GM21390 (cell line): ENCODE measurements at regions not wholly inside any gene's neighbourhood (a gene's known extent, or its start where the extent isn't known, plus 50 kb on each side); places are given as distances from the start of the nearest gene placed in this dataset.

Experiments
- ATAC-seq: cut with Tn5 transposase; IDR thresholded peaks from one replicate; pipeline ENCODE4 v1.9.1; 2021; ENCODE audit not compliant: unreplicated experiment

DNA sequence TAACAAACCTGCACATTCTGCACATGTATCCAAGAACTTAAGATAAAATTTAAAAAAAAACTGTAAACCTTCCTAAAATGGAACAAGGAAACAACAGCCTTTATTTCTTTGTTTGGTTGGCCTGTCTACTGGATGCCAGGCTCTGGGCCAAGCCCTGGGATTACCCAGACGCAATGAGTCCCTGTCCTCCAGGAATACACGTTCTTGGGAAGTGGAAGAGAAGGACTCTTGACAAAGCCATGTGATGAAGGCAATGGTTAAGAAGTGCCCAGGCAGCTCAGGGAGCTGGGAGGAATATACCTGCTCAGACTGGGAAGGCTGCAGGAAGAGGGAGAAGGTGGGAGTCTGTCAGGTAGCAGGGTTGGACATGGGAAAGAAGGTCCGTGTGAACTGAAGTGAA, 115.4 kb downstream of the AXIN2 start:
- ATAC-seq: no peak

DNA sequence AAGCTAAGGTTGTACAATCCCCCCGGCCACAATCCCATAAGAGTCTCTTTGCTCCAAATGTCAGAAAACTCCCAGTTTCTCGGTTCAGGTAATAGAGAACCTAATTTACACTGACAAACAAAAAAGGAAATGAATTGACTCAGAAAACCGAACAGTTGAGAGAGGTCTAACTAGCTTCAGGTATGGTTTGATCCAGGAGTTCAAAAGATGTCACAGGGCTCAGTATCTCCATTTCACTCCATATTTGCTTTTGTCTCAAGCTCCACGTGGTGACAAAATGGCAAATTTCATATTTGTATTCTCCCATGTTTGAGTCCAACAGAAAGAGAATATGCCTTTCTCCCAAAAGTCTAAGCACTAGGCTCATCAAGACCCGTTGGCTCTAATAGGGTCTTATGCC, 117.4 kb downstream of the AXIN2 start:
- ATAC-seq: no peak

DNA sequence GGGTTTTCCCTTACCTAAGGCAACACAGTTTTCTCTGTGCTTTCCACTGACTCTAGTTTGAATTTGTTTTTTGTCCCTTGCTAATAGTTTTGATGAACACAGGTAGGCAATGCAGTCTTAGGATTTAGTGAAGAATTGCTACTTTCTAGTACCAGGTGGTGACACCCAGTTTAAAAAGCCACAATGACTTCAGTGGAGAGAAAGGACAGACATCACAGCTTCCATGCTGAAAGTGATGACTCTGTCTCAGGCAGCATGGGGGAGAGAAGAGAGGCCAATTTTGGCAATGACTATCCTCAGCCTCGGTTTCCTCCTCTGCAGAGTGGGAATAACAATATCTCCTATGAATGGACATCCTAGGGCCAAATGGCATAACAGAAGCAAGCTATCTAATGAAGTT, 118.8 kb downstream of the AXIN2 start:
- ATAC-seq: no peak

DNA sequence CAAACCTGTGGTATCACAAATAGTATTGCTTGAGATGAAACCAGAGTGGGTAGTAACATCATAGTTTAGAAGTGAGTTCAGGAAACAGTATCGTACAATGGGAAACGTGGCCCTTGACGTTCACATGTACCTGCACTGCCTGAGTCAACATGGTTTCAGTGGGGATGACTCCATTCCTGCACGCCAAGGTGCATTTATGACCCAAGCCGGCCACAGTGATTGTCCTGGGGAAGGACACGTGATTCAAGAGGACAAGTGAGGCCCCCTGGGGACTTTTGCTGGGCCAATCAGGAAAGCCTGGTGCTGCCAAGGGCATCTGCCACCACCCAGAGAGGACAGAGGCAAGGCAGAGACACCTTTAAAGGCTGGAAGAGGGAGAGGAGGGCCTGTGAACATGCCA, 119.2 kb downstream of the AXIN2 start:
- no peak for ATAC-seq

DNA sequence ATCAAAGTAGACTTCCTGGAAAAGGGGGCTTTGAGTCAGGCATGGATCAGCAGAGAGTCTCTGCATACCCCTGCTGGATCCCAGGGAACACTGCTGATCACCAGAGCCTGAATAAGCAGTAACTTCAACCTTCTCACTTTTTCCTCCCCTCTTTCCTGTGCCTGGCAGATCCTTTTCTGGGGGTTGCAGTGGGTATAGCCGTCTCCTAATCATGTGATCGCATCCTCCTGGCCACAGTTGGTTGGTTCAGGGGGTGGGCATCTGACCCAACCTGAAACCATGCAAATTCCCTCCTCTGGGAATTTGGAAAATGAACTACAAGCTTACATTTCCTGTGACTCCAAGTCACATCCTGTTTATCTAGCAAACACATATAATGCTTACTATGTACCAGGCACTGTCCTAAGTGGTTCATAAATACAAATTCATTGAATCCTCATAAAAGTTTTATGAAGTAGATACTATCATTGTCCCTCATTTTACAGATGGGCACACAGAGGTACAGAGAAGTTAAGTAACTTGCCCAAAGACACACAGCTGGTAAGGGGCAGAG, 120.3 kb downstream of the AXIN2 start:
- ATAC-seq: no peak

DNA sequence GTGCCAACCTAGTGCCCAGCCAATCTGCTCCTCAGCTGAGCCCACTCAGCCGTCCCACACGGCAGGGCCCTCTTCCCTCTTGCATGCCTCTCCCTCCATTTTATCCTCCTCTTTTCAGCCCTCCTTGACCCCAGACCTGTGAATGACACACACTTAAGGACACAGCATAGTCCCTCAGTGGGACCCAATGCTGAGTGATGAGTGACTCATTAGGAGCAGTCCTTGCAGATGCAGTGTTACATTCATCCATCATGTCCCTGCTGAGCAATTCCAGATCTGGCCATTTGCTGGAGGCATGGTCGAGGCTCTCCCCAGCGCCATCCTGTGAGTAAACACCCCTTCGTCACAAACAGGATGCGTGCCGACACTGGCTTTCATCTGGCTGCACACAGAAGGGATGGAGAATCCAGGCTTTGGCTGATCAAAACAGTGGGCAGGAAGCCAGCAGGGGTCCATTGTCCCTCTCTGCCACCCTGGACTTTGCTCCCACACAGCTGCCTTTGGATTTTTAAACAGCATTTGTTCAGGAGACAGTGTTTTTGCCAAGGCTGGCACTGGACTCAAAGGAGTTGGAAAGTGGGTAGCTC, 122.6 kb downstream of the AXIN2 start:
- ATAC-seq: no peak

DNA sequence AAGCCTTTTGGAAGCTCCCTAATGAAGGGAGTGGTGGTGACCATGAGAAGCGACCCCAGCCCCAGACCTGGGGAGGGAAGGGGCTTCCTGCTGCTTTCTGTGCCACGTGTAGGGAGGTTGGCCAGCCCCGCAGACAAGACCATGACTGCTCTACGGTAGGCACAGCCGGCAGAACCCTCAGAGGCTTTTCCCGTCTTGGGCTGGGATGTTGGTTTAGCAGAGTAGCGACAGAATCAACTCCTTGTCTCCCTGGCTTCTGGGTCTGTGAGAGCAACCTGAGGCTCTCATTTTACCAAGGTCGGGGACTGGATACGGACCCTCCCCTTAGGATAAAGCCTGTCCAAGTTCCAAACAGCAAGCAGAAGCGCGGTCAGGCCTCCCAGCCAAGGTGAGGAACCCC, 123.3 kb downstream of the AXIN2 start:
- ATAC-seq: no peak

DNA sequence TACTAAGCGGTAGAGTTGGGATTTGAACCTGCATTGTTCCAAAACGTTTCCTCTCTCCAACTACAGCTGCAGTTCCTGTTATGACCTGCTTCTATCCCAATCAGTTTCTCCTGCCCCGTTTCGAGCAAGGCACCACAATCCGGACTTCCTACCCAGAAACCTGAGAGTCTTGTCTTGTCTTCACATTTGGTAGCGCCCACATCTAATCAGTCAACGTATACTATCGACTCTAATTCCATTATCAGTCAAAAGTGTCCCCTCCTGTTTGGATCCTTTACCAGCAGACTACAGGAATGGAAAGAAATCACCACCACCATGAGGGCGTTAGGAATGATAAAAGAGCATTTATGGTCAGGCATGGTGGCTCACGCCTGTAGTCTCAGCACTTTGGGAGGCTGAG, 124.6 kb downstream of the AXIN2 start:
- ATAC-seq: no peak

DNA sequence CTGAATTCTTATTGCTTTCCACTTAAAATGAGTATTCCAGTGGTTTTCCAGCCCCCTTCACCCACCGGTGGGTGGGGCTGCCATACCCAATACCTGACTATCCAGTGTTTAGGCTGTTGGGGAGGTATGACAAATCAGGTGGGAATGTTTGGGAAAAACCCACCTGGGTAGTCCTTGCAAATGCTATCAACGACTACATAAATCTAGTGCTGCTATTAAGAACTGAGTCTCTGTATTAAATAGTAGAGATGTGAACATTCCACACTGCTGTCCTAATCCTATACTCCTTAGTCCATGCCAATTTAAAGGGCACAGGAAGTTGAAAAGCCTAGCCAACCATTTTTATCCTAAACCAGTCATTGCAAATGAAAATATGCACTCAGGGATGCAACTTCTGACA, 126.6 kb downstream of the AXIN2 start:
- no peak for ATAC-seq

DNA sequence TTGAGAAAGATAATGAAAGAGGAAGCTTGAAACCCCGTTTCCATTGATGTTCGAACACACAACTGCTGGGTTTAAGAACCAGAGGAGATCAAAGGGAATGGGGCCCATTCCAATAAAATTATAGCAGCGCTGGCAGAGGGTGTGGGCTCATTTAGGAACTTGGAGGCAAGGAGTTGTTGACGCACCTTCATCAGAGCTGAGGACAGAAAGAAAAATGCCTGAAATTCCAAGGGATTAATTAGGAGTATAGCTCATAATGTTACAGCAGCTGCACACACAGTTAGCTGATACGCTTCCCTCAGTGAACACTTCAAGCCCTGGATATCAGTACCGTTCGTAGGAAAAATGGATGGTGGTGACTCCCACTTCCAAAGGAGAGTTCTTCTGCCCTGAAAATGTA, 127.2 kb downstream of the AXIN2 start:
- no peak for ATAC-seq

DNA sequence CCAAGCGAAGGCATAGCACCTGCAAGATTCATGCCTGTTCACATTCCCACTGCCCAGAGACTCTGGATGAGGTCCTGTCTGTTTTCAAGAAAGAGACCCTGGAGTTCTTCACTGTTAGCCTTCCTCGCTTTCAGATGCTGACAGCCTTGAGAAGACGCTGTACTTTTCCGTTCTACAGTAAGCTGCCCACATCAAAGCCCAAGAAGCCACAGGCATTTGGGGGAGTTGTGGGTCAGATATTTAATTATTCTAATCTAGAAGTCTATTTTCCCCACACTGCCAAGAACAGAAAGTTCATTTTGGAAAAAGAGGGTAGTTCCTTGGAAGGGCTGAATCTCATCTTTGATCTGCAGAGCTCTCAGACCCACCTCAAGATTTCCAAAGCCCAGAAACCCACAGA, 127.9 kb downstream of the AXIN2 start:
- ATAC-seq: no peak

DNA sequence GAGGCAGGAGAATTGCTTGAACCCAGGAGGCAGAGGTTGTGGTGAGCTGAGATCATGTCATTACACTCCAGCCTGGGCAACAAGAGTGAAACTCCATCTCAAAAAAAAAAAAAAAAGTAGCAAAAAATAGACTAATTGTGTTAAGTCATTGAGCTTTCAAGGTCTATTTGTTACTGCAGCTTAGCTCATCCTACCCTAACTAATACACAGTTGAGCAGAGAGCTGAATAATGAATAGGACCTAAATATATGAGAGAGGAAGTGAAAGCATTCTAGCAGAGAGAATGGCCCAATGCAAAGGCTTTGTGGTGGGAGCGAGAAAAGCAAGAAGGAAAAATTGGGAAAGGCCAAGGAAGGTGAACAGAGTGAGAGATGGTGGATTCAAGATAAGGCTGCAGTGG, 128.3 kb downstream of the AXIN2 start:
- no peak for ATAC-seq

DNA sequence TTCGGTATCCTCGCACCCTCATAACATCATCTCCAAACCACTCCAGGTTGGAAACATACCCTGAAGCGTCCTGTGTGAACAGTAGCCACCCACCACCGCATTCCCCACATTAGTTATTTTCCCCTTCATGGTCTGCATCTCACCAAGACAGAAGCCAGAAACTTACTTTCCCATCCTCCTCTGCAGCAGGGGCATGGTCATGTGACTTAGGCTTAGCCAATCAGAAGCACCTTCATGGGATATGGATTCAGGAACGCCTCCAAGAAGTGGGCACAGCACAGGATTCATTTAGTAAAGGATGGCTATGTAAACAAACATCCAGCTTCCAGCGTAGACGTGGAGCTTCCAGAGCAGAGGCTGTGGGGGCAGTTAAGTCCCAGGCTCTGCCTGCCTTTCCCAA, 130.3 kb downstream of the AXIN2 start:
- no peak for ATAC-seq

DNA sequence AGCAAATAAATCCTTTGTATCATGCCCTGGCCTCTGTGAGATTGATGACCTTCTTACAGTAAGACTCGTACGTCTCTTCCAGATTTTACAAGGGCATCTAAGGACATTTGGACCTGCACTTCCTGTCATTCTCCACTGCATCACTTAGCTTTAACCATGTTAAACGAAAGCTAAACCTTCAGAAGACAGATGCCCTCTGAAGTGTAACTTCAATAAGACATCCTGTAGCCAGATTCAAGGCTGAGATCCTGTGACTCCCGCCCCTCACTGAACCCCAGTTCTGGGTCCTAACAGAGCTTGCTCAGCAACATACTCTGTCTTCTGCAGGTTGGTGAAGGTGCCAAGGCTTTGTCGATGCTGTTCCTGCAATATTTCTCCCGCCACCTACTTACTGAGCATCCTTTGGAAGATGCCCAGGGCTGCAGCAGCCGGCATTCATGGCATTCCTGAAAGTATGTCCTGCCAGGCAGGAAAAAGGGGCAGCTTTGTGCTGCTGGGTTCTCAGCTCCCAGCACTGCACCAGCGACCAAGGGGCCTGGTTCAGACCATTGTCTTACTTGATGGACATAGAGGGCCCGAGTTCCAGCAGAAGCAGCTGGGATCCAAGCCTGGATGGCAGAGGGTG, 131.1 kb downstream of the AXIN2 start:
- no peak for ATAC-seq

DNA sequence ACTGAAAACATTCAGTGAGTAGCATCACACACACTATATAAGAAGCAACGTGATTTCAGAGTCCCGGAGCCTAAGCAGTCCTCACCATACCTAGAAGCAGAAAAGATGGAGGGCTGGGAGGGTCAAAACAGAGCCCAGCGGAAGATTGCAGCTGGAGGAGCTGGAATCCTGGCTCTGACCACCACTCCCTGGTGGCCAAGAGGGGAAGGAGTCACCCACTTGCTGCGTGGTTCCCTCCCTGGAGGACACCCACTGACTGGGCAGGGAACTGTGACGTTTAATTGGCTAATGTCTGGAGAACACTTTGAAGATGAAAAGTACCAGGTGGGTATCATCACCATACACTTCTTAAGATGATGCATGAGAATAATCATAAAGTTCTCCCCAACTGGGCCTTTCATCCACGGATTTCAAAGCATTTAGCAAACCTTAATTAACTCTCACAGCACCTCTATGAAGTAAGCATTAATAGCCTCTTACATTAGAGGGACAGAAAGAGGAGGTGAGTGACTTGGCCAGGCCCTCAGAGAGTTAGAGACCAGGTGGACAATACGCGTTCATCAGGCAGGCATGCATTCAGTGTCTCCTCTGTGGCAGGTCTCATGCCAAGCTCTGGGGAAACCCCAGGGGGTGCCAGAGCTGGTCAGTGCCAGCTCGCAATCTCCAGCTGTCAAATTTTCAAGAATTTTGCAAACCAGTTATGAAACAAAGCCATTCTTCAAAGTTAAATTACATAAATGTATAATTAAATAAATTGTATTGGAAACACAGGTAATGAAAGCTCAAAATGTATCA, 137.9 kb downstream of the AXIN2 start:
- ATAC-seq: no peak

DNA sequence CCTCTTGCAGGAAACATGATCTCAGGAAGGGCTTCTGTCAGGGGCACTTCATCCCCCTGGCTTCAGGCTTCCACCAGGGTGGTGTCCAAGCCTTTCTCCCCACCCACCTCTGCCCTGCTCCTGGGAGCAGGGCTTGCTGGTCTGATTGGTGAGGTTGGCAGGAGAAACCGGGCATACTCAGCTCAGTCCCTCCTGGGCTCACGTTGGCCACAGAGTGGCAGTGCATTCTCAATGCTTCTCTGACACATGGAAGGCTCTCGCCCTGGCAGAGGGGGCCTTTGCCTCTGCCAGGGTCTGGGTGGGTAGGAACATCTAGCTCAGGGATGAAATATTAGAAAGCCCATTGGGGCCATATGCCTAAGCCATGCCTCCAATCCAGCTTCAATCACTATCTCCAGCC, 142.8 kb downstream of the AXIN2 start:
- ATAC-seq: no peak

DNA sequence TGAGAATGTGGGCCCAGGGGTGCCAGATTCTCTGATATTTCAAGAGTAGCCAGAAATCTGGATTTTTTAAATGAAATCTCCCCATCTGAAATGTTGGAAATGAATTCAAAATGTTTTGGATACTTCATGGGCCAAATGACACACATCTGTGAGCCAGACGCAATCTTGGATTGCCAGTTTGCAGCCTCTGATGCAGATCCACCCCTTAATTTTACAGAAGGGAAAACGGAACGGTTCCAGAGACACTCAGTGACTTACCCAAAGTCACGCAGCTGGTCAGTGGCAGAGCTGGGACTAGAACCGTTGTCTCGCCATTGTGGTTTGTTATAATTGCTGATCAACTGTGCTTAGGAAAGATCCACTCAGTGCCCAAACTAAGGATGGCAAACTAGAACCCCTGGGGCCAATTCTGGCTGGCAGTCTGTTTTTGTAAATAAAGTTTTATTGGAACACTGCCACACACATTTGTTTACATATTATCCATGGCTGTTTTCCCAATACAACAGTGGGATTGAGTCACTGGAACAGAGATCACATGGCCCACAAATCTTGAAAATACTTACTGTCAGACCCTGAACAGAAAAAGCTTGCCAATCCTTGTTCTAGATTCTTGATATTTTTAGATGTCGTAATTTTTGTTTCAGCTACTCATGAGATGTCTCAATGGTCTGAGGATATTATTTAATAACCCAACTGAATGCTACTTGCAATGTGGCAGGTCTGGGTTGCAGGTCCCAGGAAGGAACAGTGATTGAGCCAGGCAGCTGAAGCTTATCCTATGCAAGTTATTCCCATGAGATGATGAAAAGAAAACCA, 143.8 kb downstream of the AXIN2 start:
- ATAC-seq: no peak

DNA sequence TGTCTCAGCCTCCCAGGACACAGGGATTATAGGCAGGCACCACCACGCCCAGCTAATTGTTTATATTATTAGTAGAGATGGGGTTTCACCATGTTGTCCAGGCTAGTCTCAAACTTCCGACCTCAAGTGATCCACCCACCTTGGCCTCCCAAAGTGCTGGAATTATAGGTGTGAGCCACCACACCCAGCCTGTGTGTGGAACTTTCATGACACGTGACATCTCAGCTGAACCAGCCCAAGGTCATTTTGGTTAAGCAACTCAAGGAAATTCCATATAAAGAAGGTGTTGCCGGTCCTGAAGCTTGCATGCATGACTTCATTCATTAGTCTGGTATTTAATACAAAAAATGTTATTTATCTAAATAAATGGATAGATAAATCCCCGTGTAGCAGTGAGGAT, 145.5 kb downstream of the AXIN2 start:
- ATAC-seq: no peak

DNA sequence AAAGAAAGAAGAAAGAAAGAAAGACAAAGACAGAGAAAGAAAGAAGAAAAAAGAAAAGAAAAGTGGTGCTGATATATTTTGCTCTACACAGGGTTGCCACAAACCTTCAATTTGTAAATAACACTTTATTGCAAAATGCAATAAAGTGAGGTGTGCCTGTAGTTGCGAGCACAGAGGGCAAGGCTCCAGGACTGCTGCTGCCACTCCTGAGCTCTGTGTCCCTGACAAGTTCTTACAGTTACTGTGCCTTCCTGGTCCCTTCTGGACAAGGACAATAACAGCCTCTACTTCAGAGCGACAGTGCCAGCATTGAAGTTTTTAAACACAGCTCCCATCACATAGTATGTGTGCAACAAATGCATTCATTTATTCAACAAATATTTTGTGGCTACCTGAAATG, 148.1 kb downstream of the AXIN2 start:
- ATAC-seq: no peak

DNA sequence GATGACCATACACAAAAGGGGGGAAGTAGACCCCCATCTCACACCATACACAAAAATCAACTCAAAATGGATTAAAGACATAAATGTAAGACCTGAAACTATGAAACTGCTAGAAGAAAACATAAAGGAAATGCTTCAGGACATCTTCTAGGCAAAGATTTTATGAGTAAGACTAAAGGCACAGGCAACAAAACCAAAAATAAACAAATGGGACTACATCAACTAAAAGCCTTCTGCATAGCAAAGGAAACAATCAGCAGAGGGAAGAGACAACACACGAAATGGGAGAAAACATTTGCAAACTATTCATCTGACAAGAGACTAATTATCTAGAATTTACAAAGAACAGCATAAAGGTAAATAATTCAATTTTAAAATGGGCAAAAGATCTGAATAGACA, 152.1 kb downstream of the AXIN2 start:
- no peak for ATAC-seq

DNA sequence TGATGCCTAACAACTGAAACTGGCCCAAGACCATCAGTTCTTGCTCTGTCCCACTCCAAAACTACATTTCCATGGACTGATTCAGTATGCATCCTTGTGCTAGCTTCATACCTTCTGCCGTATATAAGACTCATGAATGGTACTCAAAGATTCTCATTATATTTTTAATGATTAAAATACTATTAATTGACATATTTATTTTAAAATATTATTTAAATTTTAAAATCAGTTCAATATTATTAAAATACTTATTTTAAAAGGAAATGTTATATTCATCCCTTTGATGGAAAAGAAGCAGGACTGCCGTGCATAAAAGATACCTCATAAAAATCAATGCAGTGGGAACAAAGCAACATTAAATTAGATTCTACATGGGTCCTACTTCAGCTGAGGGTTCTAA, 153.4 kb downstream of the AXIN2 start:
- ATAC-seq: no peak
